Panc1 (cell line): ENCODE measurements at regions not wholly inside any gene's neighbourhood (a gene's known extent, or its start where the extent isn't known, plus 50 kb on each side); places are given as distances from the start of the nearest gene placed in this dataset.

Experiments
- ATAC-seq: fragments of 200-7000 bp; cut with Tn5 transposase; 2 replicates; pipeline ENCODE4 v1.9.1; 2020; ENCODE audit warnings: mild to moderate bottlenecking, moderate library complexity
- BruUV-seq: library from RNA; stranded (reverse); fragments of 400-500 nt; replicated peaks from 2 replicates; lab custom pipeline; 2021; lab: Mats Ljungman, UMichigan
- CTCF ChIA-PET: fragments of 300-600 bp; sonication (Branson Sonifier 250); formaldehyde crosslinking; loops from one replicate; lab custom pipeline; 2022; ENCODE audit warnings: antibody characterized with exemption; lab: Charles Lee
- POLR2A ChIA-PET: fragments of 300-600 bp; sonication (Branson Sonifier 250); formaldehyde crosslinking; loops from one replicate; lab custom pipeline; 2022; ENCODE audit warnings: antibody characterized with exemption; lab: Charles Lee
- DNase-seq: peaks from one replicate; pipeline ENCODE4 v3.0.0-alpha.2; 2010; ENCODE audit warnings: low read depth, low spot score
- H3K27ac ChIP-seq: 2 replicates; pipeline ENCODE4 v1.5.1; 2011; ENCODE audit warnings: mild to moderate bottlenecking, low read length, inconsistent platforms
- H3K27me3 ChIP-seq: fragments of 200-500 bp; sonication (Bioruptor generic); 2 replicates; pipeline ENCODE4 v1.6.0; 2014; ENCODE audit warnings: low read length, inconsistent platforms; ENCODE audit not compliant: control insufficient read depth, insufficient read depth
- H3K36me3 ChIP-seq: fragments of 200-500 bp; sonication (Bioruptor generic); 2 replicates; pipeline ENCODE4 v1.5.1; 2014; ENCODE audit warnings: inconsistent platforms, mild to moderate bottlenecking, low read length, moderate library complexity; ENCODE audit not compliant: control insufficient read depth, insufficient read depth
- H3K4me1 ChIP-seq: 2 replicates; pipeline ENCODE4 v1.5.1; 2011; ENCODE audit warnings: inconsistent platforms, mild to moderate bottlenecking, low read length, moderate library complexity; ENCODE audit not compliant: control insufficient read depth, insufficient read depth
- H3K4me3 ChIP-seq, 2 experiments: 2 replicates each; pipeline ENCODE4 v1.5.1; 2011 to 2012; ENCODE audit warnings: low read depth in 2 of 2, low read length in 2 of 2, mild to moderate bottlenecking in 2 of 2, inconsistent platforms in 1 of 2, moderate library complexity in 1 of 2
- H3K9me3 ChIP-seq: fragments of 200-500 bp; sonication (Bioruptor generic); 2 replicates; pipeline ENCODE4 v1.5.1; 2014; ENCODE audit warnings: low read depth, mild to moderate bottlenecking, inconsistent platforms, low read length, moderate library complexity; ENCODE audit not compliant: control insufficient read depth, insufficient read depth
- POLR2AphosphoS5 ChIP-seq: IDR thresholded peaks from 2 replicates; pipeline ENCODE4 v1.6.1; 2012; ENCODE audit warnings: mild to moderate bottlenecking, low read depth, low read length, moderate library complexity
- REST ChIP-seq, 2 experiments: IDR thresholded peaks; 2 replicates each; pipeline ENCODE4 v1.6.1; 2011 to 2012; ENCODE audit warnings: low read depth in 2 of 2, control low read depth in 1 of 2, low read length in 1 of 2, mild to moderate bottlenecking in 1 of 2, moderate library complexity in 1 of 2; ENCODE audit not compliant: insufficient read depth in 1 of 2
- SIN3A ChIP-seq: IDR thresholded peaks from 2 replicates; pipeline ENCODE4 v1.6.1; 2012; ENCODE audit warnings: low read depth, mild to moderate bottlenecking, low read length, moderate library complexity, borderline replicate concordance; ENCODE audit not compliant: insufficient read depth
- TCF7L2 ChIP-seq: IDR thresholded peaks from 2 replicates; pipeline ENCODE4 v1.6.1; 2011; ENCODE audit warnings: mild to moderate bottlenecking, low read depth, low read length, inconsistent platforms
- in situ Hi-C: cut with HindIII; loops from 2 replicates; pipeline ENCODE4 v1.10.0; 2016; ENCODE audit warnings: low sequenced_read_pairs, low pct_unique_long_range_greater_than_20kb
- intact Hi-C: fragments of 100-400 bp; cut with micrococcal nuclease; formaldehyde crosslinking; loops from one replicate; pipeline ENCODE4 v1.10.0; 2022; ENCODE audit not compliant: unreplicated experiment
- TF ChIP-seq, protein P1 (sequence below): fragments of 450-650 bp; IDR thresholded peaks from 2 replicates; pipeline ENCODE4 v1.5.1; 2017; ENCODE audit warnings: mild to moderate bottlenecking

- TF ChIP-seq POLR2AphosphoS5 (no peak), SIN3A (no peak), TCF7L2 (no peak), REST (IDR thresholded peaks at IDR 0.05; ENCODE audit: insufficient read depth in 1 of 2, low read depth in 2 of 2, low read length in 1 of 2) (no peak)
- H3K4me1 ChIP-seq = no peaks in the 10 kb centered on the region
- H3K9me3 ChIP-seq = no peaks in the 10 kb centered on the region
- ChIA-PET CTCF (no interaction called here), POLR2A (no interaction called here)
- no TSS peak for BruUV-seq
- H3K4me3 ChIP-seq = no peak overlapping the region
- in situ Hi-C loops (no loop called here), intact Hi-C loops (no loop called here)
- no peak overlapping the region for H3K27ac ChIP-seq
- no peak for ATAC-seq
- no peaks in the 10 kb centered on the region for H3K27me3 ChIP-seq
- no peaks in the 10 kb centered on the region for H3K36me3 ChIP-seq
- DNase-seq = no peak
Measured at GRCh38 chr16:86709902-86710601, 131.7 kb downstream of the FOXL1 start.

GRCh38 chr16:86710602-86710950 is 132.2 kb downstream of the FOXL1 start:
- Histone ChIP-seq H3K36me3 (no peaks in the 10 kb centered on the region), H3K27ac (no peak overlapping the region), H3K27me3 (no peaks in the 10 kb centered on the region), H3K9me3 (no peaks in the 10 kb centered on the region), H3K4me1 (no peaks in the 10 kb centered on the region), H3K4me3 (no peak overlapping the region)
- ChIA-PET CTCF (no interaction called here), POLR2A (no interaction called here)
- BruUV-seq = no TSS peak
- in situ Hi-C loops (no loop called here), intact Hi-C loops (no loop called here)
- no peak for ATAC-seq
- no peak for DNase-seq
- no peak for TF ChIP-seq SIN3A
- TF ChIP-seq, protein P1, sequence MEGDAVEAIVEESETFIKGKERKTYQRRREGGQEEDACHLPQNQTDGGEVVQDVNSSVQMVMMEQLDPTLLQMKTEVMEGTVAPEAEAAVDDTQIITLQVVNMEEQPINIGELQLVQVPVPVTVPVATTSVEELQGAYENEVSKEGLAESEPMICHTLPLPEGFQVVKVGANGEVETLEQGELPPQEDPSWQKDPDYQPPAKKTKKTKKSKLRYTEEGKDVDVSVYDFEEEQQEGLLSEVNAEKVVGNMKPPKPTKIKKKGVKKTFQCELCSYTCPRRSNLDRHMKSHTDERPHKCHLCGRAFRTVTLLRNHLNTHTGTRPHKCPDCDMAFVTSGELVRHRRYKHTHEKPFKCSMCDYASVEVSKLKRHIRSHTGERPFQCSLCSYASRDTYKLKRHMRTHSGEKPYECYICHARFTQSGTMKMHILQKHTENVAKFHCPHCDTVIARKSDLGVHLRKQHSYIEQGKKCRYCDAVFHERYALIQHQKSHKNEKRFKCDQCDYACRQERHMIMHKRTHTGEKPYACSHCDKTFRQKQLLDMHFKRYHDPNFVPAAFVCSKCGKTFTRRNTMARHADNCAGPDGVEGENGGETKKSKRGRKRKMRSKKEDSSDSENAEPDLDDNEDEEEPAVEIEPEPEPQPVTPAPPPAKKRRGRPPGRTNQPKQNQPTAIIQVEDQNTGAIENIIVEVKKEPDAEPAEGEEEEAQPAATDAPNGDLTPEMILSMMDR = no peak
- no peak for TF ChIP-seq POLR2AphosphoS5
- TF ChIP-seq TCF7L2 = no peak
- TF ChIP-seq REST (IDR thresholded peaks at IDR 0.05; ENCODE audit: insufficient read depth in 1 of 2, low read depth in 2 of 2, low read length in 1 of 2) = no peak
